ENCODE measurements at regions not wholly inside any gene's neighbourhood (a gene's known extent, or its start where the extent isn't known, plus 50 kb on each side); places are given as distances from the start of the nearest gene placed in this dataset.
"Not testable (repeated sequence)": the region's sequence is repeated elsewhere in the genome, so short reads cannot be mapped to it uniquely, and the experiment has no call there.

DNA sequence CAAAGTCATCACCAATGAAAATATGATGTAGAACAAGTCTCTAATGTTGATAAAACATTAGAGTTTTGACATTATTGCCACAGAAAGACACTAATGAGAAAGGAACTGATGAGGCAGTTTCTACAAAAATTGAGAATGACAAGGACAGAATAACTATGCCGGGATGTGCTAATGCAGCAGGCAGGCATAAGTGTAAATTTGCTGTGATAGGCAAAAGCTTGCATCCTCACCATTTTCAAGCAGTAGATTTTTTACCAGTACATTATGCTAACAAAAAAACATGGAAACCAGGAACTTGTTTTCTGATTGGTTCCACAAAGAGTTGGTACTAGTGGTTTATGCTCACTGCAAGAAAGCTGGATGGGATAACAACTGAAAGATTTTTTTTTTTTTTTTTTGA lies 715.5 kb upstream of the LRRTM4 start:
- Mint-ChIP-seq H3K4me1 (no peaks in the 10 kb centered on the region), H3K4me3 (no peak overlapping the region), H3K9me3 (peaks cover 10% of the 10 kb centered on the region), H3K27me3 (no peaks in the 10 kb centered on the region), H3K27ac (no peak overlapping the region), H3K36me3 (no peaks in the 10 kb centered on the region)
- no peak for ATAC-seq (ENCODE audit: low read depth)
- DNase-seq (ENCODE audit: low spot score in 2 of 2), result no peak

DNA sequence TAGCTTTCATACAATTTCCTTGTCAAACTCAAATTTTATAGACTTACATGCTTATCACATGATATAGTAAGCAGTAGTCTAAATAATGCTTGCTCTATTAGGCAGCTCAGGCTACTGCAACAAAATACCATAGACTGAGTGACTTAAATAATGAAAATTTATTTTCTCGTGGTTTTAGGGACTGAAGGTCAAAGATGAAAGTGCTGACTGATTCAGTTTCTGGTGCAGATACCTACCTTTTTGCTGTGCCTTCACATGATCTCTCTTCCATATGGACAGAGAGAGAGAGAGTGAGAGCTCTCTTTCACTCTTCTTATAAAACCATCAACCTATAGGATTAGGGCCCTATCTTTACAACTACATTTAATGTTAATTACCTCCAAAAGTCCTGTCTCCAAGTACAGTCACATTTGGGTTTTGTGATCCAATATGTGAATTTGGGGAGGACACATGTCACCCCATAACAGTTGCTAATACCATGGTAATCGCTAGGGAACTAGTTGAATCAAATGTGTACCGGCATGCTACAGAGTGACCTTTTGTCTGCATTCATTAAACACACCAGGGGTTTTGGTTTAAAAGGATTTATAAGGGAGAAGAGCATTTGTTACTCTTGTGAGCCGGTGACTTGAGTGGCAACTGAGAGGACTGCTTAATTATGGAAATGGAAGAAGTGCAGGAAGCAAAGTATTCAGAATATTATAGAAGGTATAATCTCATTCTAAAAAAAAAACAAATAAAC lies 723.4 kb upstream of the LRRTM4 start:
- Mint-ChIP-seq H3K4me3 (no peak overlapping the region), H3K4me1 (no peaks in the 10 kb centered on the region), H3K27me3 (no peaks in the 10 kb centered on the region), H3K27ac (no peak overlapping the region), H3K9me3 (peaks cover 10% of the 10 kb centered on the region), H3K36me3 (no peaks in the 10 kb centered on the region)
- no peak for DNase-seq (ENCODE audit: low spot score in 2 of 2)
- ATAC-seq (ENCODE audit: low read depth), result no peak

DNA sequence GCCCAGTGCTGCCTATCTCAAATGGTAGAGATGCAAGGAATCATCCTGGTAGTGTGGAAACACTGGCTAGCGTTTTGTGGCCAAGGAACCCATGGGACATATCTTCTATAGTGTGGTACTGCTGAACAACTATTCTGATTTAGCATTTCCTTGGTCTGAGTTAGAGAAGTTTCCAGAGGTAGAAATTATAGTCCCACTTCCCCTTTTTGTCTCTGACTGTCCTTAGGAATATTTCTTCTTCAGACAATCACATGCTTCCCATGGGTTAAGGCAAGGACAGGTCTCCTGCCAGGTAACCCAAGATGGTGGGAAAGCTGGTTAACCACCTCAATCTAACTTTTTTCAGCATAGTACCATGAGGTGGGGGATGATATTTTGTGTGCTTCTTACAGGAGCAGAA lies 729.5 kb upstream of the LRRTM4 start:
- H3K4me3 Mint-ChIP-seq, result no peak overlapping the region
- peaks cover 5% of the 10 kb centered on the region for H3K9me3 Mint-ChIP-seq
- no peak for ATAC-seq (ENCODE audit: low read depth)
- DNase-seq (ENCODE audit: low spot score in 2 of 2), result no peak
- no peak overlapping the region for H3K27ac Mint-ChIP-seq
- H3K27me3 Mint-ChIP-seq, result no peaks in the 10 kb centered on the region
- H3K36me3 Mint-ChIP-seq, result no peaks in the 10 kb centered on the region
- no peaks in the 10 kb centered on the region for H3K4me1 Mint-ChIP-seq

DNA sequence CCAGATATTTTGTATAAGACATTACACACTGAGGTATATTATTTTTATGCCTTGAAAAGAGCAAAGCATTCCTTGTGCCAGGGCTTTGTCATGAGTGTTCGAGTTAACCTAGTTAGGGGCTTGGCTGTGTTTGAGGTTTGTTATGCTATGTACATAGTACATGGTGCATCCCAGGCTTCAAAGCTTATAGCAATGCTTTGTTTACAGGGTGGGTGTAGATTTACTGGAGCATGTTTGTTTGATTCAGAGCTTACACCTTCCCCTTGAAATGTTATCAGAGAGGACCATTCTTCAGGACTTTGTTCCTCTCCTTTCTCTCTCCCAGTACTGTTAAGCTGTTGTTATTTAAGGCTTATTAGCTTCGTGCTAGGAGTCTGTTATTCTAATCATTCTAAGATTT lies 738.7 kb upstream of the LRRTM4 start:
- Mint-ChIP-seq H3K9me3 (no peaks in the 10 kb centered on the region), H3K4me1 (no peaks in the 10 kb centered on the region), H3K4me3 (no peak overlapping the region), H3K36me3 (no peaks in the 10 kb centered on the region), H3K27me3 (no peaks in the 10 kb centered on the region), H3K27ac (no peak overlapping the region)
- no peak for ATAC-seq (ENCODE audit: low read depth)
- DNase-seq (ENCODE audit: low spot score in 2 of 2), result no peak

DNA sequence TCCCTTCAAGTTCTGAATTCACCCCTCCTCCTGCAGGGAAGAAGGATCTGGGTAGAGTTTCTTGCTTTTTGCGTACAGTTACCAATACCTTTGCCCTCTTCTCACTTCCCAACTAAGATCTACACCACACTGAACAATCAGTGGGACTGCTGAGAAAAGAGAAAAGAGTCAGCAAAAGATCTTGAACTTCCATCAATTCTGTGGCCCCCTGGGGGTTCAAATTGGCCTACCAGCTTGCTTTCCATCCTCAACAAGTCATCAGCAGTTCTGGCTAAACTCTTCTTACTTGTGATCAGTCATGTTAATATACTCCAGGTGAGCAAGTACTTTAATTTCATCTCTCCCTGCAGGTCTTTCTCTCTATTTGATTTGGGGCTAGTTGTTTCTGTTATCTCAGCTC lies 739.3 kb upstream of the LRRTM4 start:
- no peak for ATAC-seq (ENCODE audit: low read depth)
- Mint-ChIP-seq H3K27me3 (no peaks in the 10 kb centered on the region), H3K36me3 (no peaks in the 10 kb centered on the region), H3K9me3 (no peaks in the 10 kb centered on the region), H3K4me3 (no peak overlapping the region), H3K27ac (no peak overlapping the region), H3K4me1 (no peaks in the 10 kb centered on the region)
- DNase-seq (ENCODE audit: low spot score in 2 of 2), result no peak

DNA sequence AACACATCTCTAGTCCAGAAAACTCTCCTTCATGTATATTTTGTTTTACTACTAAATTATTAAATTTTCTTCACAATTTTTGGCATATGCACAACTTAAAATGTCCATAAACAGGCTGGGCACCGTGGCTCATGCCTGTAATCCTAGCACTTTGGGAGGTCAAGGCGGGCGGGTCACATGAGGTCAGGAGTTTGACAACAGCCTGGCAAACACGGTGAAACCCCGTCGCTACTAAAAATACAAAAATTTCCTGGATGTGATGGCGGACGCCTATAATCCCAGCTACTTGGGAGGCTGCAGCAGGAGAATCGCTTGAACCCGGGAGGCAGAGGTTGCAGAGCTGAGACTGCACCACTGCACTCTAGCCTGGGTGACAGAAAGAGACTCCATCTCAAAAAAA lies 739.9 kb upstream of the LRRTM4 start:
- not testable (repeated sequence) for H3K27me3 Mint-ChIP-seq; H3K27ac Mint-ChIP-seq; H3K4me3 Mint-ChIP-seq; DNase-seq (ENCODE audit: low spot score in 2 of 2); ATAC-seq (ENCODE audit: low read depth); H3K9me3 Mint-ChIP-seq; H3K4me1 Mint-ChIP-seq; H3K36me3 Mint-ChIP-seq

DNA sequence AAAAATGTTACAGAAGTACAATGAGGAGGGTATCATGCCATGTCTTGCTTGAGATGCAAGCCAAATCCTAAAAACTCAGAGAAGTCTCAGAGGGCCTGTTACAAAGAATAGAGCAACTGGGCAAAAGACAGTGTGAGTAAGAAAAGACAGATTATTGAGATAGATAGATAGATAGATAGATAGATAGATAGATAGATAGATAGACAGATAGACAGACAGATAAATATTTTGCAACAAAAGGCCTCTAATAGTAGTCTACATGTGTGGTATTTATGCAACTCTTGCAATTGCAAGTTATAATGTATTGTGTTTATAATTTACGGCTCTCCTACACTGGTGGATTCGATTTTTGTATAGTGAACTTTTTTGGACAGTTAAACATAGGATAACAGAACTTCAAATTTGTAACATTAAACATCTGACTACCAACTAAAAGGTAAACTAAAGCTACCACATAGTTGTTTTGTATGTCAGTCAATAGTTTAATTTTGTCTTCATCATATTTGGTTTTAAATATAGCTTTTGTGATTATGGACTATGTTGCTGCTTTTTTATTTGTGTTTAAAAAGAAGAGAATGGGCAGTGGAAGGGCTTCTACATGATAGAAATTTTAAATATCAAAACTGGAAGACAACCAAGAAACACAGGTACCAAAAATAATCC lies 740.7 kb upstream of the LRRTM4 start:
- no peaks in the 10 kb centered on the region for H3K9me3 Mint-ChIP-seq
- DNase-seq (ENCODE audit: low spot score in 2 of 2) (no peak), ATAC-seq (ENCODE audit: low read depth) (no peak)
- no peak overlapping the region for H3K27ac Mint-ChIP-seq
- no peaks in the 10 kb centered on the region for H3K27me3 Mint-ChIP-seq
- H3K4me3 Mint-ChIP-seq, result no peak overlapping the region
- H3K36me3 Mint-ChIP-seq, result no peaks in the 10 kb centered on the region
- H3K4me1 Mint-ChIP-seq, result no peaks in the 10 kb centered on the region

DNA sequence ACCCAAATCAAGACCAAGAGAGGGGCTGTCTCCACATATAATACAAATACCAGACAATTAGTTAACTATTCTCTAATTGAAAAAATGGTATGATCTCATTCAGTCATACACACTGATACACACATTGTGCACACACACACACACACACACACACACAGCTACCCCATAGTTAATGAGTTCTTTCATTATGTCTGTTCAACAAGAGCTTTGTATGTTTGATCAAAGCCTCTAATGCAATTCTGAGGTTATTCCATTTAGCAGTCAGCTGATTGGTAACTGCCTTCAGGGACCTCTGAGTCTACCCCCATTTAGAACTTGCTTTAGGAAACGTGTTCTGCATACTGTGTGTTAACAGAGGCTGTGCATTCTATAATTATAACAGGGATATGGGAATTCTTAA lies 741.4 kb upstream of the LRRTM4 start:
- ATAC-seq (ENCODE audit: low read depth), result no peak
- Mint-ChIP-seq H3K4me3 (no peak overlapping the region), H3K27me3 (no peaks in the 10 kb centered on the region), H3K4me1 (no peaks in the 10 kb centered on the region), H3K36me3 (no peaks in the 10 kb centered on the region), H3K9me3 (peaks cover 1% of the 10 kb centered on the region), H3K27ac (no peak overlapping the region)
- DNase-seq (ENCODE audit: low spot score in 2 of 2), result no peak

DNA sequence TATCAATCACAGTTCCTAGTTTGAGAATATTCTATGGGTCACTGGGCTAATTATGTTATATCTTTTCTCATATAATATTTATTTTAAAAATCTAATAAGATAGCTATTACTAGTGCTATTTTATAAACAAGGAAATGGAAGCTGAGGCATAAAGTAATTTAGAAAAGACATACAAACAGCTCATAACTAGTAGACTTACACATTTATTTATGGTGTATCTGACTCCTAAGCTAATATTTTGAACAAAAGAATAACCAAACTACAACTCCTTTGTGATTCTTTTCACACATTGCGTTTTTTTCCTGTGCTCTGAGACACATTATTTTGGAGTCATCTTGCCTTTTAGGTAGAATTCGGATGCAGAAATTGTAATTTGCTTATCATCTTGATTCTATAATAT lies 742.0 kb upstream of the LRRTM4 start:
- no peaks in the 10 kb centered on the region for H3K36me3 Mint-ChIP-seq
- H3K9me3 Mint-ChIP-seq, result peaks cover 3% of the 10 kb centered on the region
- DNase-seq (ENCODE audit: low spot score in 2 of 2) (no peak), ATAC-seq (ENCODE audit: low read depth) (no peak)
- no peak overlapping the region for H3K27ac Mint-ChIP-seq
- no peaks in the 10 kb centered on the region for H3K27me3 Mint-ChIP-seq
- H3K4me1 Mint-ChIP-seq, result no peaks in the 10 kb centered on the region
- H3K4me3 Mint-ChIP-seq, result no peak overlapping the region

DNA sequence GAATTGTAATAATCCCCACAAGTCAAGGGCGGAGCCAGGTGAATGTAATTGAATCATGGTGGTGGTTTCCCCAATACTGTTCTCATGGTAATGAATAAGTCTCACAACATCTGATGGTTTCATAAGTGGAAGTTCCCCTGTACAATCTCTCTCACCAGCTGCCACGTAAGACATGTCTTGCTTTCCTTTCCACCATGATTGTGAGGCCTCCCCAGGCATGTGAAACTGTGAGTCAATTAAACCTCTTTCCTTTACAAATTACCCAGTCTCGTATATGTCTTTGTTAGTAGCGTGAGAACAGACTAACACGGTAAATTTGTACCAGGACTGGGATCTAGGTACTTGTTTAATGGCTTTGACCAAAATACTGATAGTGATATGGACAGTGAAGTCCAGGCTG lies 744.3 kb upstream of the REG3G start:
- H3K27ac Mint-ChIP-seq, result no peak overlapping the region

DNA sequence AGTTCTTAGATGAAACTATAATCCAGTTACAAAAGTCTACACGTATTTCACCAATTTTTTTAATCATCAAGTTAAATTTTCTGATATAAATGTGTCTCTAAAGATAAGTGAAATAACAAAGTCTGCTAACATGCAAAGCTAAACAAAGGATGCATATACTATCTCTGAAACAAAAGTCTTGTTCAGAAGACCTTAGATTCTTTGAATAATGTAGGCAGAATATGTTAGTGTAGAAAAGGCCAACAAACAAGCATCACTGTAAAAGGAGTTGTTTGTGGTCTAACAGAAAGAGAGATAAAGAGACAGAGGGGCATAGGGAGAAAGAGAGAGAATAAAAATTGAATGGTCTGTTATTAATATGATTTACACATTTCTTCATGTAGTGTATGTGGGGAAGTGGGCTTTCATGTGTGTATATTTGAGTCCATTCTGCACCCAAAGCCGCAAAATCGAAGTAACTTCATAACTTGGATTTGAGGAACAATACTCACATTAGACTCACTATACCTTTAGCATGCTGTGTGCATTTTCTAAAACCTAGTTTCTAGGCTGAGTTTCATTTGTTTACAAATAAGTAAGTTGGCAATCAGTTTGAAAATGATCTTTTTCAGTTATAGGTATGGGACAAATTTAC lies 734.8 kb upstream of the REG3G start:
- no peak for ATAC-seq (ENCODE audit: low read depth)
- Mint-ChIP-seq H3K36me3 (no peaks in the 10 kb centered on the region), H3K4me1 (no peaks in the 10 kb centered on the region), H3K27me3 (no peaks in the 10 kb centered on the region), H3K27ac (no peak overlapping the region), H3K4me3 (no peak overlapping the region), H3K9me3 (peaks cover 2% of the 10 kb centered on the region)
- no peak for DNase-seq (ENCODE audit: low spot score in 2 of 2)

More for the DNA sequence above, 744.3 kb upstream of the REG3G start:
- H3K9me3 Mint-ChIP-seq, result peaks cover 5% of the 10 kb centered on the region
- DNase-seq (ENCODE audit: low spot score in 2 of 2) (no peak), ATAC-seq (ENCODE audit: low read depth) (no peak)
- H3K4me3 Mint-ChIP-seq, result no peak overlapping the region
- no peaks in the 10 kb centered on the region for H3K4me1 Mint-ChIP-seq
- no peaks in the 10 kb centered on the region for H3K27me3 Mint-ChIP-seq
- H3K36me3 Mint-ChIP-seq, result no peaks in the 10 kb centered on the region

DNA sequence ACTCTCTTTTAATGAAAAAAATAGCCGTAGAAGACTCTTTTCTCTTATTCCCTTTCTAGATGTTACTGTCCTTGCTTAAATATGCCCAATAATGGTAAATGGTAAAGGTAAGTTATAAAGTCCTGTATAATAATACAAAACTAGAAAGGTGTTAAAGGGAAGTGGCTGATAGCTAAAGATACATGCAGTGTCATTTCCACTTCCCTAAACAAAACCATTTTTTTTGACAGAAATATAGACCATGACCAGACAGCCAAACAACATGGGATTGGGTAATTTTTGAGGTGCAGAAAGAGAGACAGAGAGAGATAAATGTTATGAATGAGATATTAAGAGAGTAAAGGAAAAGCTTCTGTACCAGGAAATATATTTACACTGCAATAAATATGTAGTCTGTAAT lies 731.7 kb upstream of the REG3G start:
- Mint-ChIP-seq H3K27me3 (no peaks in the 10 kb centered on the region), H3K4me1 (no peaks in the 10 kb centered on the region), H3K27ac (no peak overlapping the region), H3K4me3 (no peak overlapping the region), H3K36me3 (no peaks in the 10 kb centered on the region), H3K9me3 (peaks cover 3% of the 10 kb centered on the region)
- DNase-seq (ENCODE audit: low spot score in 2 of 2), result no peak
- no peak for ATAC-seq (ENCODE audit: low read depth)

DNA sequence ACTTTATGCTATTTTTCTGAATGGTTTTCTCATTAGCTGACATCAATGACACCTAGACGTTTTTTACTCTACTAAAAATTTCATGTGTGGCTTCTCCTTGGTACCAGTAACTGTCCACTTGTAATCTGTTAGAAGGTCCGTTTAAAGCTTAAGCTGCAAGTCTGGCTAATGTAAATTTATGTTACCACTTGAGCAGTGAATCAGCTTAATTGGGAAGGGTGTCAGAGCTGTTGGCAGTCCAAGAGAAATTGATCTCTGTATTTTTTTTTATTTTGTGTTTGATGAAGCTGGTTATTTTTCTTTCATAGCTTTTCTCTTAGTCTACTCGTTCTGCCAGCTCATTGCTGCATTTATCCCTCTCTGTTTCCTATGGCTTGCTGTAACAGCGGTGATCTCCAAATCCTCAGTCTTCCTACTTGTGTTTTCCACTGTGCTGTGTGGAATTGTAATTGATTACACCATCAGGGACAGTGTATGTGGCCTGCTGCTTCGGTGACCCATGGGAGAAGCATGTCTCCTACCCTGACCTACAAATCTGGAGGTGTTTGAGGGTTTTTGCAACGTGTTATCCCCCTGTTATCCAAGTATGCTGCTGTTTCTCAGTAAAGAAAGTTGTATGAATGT lies 724.2 kb upstream of the REG3G start:
- no peak for DNase-seq (ENCODE audit: low spot score in 2 of 2)
- H3K4me3 Mint-ChIP-seq, result no peak overlapping the region
- H3K4me1 Mint-ChIP-seq, result no peaks in the 10 kb centered on the region
- H3K27ac Mint-ChIP-seq, result no peak overlapping the region
- H3K27me3 Mint-ChIP-seq, result no peaks in the 10 kb centered on the region
- no peaks in the 10 kb centered on the region for H3K36me3 Mint-ChIP-seq
- H3K9me3 Mint-ChIP-seq, result peaks cover 5% of the 10 kb centered on the region
- no peak for ATAC-seq (ENCODE audit: low read depth)

DNA sequence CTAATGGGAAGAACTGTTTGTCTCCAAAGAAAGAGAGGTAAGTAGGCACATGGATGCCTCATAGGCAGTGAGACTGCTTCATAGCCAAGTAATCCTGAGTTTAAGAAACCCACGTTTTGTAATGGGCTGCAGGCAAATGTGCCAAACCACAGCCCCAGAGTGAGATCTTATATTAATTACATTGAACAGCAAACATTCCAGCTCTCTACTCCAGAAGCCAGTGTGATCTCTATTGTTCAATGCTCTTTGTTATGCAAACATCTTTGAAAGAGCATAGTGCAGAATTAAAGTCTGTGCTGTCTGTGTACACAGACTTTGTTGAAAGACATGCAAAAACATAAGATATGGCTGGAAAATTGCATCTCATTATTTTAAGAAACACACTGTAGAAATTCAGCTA lies 720.8 kb upstream of the REG3G start:
- no peaks in the 10 kb centered on the region for H3K27me3 Mint-ChIP-seq

More for the DNA sequence above, 720.8 kb upstream of the REG3G start:
- no peak for ATAC-seq (ENCODE audit: low read depth)
- H3K4me1 Mint-ChIP-seq, result no peaks in the 10 kb centered on the region
- H3K9me3 Mint-ChIP-seq, result peaks cover 6% of the 10 kb centered on the region
- DNase-seq (ENCODE audit: low spot score in 2 of 2), result no peak
- no peaks in the 10 kb centered on the region for H3K36me3 Mint-ChIP-seq
- no peak overlapping the region for H3K27ac Mint-ChIP-seq
- H3K4me3 Mint-ChIP-seq, result no peak overlapping the region

All from memory B cell (primary cell).